ENCODE measurements at regions not wholly inside any gene's neighbourhood (a gene's known extent, or its start where the extent isn't known, plus 50 kb on each side); places are given as distances from the start of the nearest gene placed in this dataset.

DNA sequence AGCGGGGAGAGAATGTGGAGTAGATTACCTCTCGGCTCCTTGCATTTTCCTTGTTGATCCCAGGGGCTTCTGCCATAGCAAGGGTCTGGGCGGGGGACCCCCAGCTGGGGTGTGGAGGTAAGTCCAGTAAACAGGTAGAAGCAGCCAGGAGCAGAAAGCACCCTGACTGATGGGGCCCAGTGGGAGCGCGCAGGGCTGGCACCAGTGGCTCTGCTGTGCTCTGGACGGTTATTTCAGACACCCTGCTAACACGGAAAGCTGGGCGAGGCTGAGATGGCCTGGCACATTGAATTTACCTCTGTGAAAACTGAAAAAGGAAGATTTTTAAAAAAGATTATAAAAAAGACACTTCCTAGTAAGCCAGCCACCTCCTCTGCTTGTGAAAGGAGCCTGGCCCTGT lies 88.4 kb upstream of the CALM2 start:
- DNase-seq: no peak

DNA sequence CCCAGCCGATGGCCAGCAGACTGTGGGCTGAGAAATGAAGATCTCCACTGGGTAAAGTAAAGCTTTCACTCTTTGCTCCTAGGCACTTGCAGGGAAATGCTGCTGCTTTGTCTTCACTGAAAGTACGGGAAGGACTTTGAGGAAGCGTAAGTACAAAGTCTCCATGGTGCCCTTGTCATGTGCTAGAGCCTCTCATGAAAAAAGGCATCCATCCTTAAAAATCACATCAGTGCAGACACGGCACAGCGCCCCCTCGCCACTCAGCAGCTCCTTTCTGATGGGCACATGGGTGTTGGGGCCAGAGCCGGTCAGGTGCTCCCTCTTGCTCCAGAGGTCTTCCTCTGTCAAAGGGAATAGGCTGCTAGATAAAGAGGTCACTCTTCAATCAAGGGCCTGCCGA lies 87.8 kb upstream of the CALM2 start:
- no peak for DNase-seq

DNA sequence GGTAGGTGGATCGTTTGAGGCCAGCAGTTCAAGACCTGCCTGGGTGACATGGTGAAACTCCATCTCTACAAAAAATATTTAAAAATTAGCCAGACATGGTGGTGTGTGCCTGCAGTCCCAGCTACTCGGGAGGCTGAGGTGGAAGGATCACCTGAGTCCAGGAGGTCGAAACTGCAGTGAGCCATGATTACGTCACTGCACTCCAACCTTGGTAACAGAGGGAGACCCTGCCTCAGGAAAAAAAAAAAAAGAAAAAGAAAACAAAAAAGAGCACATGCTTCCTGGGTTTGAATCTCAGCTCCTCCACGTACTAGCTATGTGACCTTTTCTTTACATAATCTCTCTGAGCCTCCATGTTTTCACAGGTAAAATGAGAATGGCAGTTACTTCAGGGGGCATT lies 86.3 kb upstream of the CALM2 start:
- no peak for DNase-seq

DNA sequence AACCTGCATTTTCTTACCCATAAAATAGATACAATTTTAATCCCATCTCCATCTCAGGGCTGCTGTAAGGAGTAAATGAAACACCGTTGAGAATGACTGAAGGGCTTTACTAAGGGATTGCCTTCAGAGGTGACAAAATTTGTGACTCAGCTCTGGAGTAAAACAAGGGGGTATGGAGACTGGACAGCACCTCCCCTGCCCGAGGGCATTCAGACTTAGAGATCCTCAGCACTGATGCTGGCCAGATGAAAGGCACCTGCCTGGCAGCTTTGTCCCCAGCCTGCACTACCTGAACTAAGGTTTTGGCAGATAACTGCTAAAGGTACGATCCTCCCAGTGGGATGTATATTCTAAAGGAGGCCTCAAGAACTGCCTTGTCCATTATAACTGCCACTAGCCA lies 84.7 kb upstream of the CALM2 start:
- DNase-seq: no peak

DNA sequence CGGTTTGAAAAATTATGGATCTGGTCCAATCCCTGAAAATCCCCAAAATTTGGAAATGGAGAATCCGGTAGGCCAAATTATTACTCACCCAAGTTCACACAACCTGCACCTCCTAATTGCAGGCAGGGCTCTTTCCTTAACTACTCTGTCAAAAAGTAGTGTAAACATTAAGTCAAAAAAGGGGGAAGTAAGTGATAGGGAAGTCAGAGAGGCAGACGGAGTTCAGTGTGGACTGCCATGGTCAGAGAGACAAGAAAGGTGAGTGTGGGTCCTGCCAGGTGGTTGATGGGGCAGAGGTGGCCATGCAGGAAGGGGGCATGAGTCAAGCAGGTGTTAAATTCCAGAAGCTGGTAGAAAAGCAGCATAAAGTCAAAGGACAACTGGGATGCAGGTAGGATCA lies 83.5 kb upstream of the CALM2 start:
- no peak for DNase-seq

DNA sequence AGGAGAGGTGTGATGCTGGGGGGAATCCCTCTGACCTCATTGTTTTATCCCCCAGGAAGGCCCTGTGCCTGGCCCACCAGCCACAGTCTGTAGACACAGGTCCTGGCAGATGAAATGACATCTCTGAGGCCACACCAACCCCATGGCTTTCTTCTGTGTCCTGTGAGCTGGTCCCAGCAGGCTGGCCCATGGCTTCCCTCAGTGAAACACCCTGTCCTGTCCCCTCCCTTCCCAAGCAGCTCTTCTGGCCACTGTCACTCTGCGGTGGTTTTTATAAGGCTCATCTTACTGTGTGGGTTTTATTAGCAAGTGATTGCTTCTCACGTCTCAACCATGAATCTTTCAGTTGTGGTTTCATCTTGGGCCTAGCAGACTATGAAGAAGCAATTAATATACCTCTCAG lies 81.6 kb upstream of the CALM2 start:
- DNase-seq: no peak

DNA sequence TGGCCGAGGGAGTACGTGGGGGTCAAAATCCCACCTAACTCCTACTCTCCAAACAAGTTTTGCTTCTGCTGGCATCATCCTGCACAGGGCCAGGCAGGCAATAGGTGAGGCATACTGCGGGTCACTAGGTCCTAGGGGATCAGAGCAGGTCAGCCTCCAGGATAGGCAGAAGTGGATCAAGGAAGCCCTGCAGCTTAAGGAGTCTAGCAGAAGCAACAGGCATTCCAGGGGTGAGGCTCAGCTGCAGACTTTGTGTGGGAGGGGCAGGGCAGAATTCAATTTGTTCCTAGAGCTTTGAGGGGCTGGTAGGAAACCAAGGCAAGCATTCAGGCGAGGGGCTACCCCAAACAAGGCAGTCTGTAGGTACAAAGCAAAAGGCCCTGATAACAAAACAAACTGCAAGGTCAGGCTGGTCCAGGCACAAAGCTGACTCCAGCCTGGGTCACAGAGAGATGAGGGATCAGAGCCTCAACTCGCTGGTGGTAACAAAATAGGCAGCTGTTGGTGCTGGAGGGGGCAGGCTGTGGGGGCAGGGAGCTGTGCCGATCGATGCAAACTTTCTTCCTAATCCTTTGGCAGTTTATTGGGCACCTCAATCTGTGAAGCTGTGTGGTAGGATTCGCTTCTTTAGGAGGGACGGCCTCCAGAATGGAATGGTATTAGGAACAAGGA lies 80.2 kb upstream of the CALM2 start:
- no peak for DNase-seq

DNA sequence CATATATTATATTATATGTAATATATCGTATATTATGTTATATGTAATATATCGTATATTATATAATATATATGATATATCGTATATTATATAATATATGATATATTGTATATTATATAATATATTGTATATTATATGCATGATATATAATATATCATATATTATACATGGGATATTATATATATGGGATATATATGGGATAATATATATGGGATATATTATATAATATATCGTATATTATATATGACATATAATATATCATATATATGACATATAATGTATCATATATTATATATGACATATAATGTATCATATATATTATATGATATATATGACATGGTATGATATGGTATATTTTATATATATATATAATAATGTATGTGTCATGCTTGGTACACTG lies 79.5 kb upstream of the CALM2 start:
- no peak for DNase-seq

DNA sequence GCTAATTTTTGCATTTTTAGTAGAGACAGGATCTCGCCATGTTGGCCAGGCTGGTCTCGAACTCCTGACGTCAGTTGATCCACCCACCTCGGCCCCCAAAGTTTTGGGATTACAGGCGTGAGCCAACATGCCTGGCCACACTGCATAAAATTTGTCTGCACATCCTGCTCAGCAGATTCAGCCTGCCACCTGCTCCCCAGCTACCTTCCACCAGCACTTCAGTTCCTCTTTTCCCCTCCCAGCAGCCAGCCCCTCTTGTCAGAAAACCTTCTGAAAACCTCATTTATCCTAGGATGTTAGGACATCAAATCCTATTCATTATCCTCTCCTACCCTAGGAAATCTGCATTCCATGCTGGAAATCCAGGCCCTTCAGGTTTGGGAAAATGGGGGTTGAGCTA lies 78.2 kb upstream of the CALM2 start:
- DNase-seq: no peak

DNA sequence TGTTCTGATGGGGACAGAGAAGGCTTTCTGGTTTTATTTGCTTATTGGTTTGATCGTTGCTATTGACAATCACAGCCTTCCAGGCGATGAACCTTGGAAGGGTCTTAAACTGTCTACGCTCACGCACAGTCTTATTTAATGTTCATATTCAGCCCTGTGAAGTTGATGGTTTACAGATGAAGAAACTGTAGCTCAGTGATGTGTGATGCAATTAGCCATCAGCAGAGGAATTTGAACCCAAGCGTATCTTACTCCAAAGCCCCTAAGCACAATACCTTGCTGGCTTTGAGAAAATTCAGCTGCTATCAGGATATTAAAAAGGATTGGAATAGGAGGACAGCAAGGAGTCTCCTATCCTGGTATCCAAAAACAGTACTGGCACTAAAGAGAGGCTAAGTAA lies 77.1 kb upstream of the CALM2 start:
- no peak for DNase-seq

DNA sequence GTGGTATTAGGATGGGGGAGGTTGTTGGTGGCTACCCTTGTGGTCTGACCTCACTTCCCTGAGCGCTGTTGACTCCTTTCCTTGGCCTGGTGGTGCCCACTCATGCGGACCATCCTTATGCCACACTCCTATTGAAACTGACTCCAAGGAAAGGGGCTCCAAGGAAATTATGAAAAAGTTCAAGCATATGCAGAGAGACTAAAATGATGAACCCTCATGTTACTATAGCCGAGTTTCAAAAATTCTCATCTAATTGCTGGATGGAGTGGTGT lies 75.0 kb upstream of the CALM2 start:
- no peak for DNase-seq

DNA sequence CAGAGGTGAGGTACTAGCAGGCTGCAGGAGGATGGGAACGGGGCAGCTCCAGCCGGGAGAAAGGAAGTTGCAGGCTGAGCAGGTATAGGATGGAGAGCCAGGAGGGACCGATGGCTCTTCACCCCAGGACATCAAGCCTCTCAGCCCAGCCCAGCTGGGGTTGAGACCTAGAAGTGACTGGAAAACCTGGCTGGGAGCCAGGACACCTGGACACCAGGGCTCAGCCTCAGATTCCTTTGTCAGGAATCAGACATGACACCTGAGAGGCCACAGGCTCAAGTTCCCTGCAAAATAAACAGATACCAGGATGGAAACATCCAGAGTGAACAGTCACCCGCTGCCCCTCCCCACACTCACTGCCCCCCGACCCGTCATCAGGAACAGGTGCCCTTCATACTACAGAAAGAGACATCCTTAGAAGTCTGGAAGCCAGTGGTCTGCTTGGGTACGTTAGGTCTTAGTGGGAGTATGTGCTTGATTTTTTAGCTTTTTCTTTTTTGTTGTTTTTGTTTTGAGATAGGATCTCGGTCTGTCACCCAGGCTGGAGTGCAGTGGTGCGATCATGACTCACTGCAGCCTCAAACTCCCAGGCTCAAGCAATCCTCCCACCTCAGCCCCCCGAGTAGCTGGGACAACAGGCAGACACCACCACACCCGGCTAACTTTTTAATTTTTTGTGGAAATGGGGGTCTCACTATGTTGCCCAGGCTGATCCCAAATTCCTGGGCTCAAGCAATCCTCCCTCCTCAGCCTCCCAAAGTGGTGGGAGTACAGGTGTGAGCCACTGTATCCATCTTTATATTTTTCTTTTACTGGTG lies 74.5 kb upstream of the CALM2 start:
- DNase-seq: no peak

DNA sequence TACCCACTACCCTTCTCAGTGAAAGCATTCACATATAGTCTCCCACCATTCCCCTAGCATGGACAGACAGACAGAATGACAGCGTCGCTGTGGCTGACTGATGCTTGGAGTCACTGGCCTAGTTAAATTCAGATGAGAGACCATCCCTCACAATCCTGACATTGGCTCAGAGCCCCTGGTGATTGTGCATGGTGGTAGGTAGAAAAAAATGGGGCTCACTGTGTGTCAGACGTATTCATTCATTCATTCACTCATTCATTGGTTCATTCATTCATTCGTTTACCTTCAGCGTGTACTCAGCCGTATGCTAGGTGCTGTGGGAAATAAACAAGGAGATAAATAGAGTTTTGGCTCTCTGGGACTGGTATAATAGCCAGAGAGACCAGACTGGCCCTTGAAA lies 73.6 kb upstream of the CALM2 start:
- no peak for DNase-seq

DNA sequence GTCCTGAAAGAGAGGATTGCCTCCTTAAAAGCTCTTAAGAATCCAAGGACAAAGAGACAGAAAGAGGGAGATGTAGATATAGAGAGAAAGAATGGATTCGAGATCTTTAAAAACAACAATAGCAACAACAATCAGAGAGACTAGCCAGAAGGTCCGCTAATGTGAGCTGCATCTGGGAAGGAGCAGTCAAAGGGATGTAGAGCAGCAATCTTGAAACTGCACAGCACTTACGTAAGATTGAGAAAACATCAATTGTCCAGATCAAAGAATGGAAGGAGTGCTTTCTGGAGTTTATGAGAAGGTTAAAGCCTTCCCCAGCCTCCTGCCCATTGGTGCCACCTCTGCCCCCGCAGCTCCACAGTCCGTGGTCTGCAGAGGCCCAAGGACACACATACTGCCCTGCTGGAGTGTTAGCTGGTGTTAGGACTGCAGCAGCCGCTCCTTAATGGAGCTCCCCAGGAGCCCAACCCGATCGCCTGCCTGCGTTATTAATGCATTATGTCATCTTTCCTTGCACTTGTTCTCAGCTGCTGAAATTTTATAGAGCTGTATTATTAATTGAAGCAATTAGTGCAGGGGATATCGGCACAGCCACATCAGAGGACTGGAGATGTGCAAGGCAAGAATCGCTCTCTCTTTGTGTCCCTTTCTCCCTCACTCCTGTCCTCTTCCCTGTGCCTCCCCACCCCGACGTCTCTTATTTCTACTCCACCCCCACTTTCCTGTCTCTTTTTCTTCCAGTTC lies 73.0 kb upstream of the CALM2 start:
- DNase-seq: no peak

DNA sequence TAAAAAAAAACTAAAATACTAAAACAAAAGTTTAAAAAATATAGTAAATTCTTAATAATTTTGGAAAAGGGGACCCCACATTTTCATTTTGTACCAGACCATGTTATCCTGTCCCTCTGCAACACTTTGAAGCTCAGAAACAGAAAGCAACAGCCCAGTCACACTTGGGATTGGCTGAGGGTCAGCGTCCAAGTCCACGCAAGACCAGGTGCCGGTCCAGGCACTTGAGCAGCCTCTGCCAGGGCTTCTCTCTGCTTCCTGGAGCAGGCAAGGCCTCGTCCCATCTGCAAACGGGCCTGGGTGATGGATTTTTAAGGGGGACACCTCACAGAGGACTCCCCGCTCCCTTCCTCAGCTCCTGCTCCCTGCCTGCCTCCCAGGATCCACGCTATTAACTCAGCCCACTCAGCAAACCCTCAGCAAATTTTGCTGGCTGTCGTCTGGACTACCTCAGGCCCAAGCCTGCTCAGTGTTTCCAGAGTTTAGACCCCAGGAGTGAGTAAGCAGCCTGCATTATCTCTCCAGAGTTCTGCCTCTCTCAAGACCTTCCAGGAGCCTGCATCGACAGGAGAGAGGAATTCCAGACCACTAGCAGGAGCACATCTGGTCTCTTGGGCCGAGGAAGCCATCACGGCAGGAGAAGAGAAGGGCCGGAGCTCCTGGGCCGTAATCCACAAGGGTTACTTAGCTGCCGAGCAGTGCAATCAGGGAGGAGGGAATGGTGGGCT lies 67.4 kb upstream of the CALM2 start:
- DNase-seq: no peak

DNA sequence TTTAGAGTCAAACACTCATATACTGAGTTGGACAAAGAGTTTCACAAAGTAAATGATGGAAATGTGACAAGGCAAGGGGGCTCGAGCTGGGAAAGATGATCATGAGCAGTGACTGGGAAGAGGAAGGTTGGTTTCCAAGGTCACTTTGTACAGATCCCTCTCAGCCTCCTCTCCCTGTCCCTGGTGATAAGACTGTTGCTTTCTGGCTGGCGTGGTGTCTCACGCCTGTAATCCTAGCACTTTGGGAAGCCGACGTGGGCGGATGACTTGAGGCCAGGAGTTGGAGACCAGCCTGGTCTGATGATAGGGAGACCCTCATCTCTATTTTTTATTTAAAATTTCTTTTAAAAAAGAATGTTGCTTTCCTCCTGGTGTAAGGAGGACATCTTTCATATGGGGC lies 65.4 kb upstream of the CALM2 start:
- no peak for DNase-seq

DNA sequence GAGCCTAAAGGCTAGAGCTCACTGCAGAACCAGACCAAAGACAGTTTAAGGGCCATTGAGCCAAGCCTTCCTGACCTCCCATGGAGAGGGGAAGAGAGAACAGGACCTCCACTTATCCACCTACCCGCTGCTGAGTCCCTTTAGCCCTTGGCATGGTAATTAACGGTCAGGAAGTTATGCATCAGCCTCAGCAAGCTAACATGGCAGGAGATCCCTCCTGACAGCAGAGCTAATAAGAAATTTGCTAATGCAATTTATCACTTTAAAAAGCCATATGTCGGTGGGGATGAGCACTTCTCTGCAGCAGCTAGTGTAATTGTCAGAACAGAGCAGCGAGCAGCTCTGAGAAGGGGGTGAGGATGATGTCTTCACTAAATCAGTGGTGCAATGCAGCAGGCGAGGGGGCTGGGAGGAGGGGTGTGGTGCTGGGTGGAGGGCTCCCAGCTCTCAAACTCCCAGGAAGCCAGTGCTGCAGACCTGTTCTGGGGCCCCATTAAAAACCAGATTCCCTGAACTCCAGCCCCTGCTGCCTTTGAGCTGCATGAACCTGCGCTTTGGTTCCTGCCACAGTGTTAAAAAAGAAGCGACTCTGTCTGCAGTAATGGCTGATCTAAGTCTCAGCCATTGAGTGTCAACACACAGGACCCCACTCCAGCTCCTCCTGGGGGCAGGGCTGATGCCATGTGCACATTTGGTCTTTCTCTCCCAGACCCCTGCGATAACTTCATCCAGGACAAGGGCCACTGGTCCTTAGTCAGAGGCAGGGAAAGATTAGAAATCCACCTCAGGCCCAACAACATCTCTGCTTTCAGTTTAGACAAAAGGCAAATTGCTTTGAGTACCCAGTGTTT lies 63.0 kb upstream of the CALM2 start:
- no peak for DNase-seq

DNA sequence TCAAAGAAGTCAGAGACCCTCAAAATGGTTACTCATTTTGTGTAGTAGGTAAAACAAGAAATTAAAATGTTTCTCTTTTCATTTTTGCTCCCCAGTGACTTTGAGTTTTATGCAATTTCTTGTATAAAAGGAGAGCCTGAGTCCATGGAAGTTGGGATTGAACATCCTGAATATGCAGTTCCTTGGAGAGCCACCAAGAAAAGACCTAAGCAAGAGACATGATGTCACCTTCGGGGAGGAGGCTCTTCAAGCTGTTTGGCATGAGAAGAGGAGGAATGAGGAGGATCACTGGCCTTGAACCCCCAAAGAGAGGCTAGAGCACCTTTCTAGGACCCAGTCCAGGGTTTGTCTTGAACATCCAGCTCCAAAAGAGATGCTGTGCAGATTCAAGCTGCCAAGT lies 62.3 kb upstream of the CALM2 start:
- DNase-seq: no peak

DNA sequence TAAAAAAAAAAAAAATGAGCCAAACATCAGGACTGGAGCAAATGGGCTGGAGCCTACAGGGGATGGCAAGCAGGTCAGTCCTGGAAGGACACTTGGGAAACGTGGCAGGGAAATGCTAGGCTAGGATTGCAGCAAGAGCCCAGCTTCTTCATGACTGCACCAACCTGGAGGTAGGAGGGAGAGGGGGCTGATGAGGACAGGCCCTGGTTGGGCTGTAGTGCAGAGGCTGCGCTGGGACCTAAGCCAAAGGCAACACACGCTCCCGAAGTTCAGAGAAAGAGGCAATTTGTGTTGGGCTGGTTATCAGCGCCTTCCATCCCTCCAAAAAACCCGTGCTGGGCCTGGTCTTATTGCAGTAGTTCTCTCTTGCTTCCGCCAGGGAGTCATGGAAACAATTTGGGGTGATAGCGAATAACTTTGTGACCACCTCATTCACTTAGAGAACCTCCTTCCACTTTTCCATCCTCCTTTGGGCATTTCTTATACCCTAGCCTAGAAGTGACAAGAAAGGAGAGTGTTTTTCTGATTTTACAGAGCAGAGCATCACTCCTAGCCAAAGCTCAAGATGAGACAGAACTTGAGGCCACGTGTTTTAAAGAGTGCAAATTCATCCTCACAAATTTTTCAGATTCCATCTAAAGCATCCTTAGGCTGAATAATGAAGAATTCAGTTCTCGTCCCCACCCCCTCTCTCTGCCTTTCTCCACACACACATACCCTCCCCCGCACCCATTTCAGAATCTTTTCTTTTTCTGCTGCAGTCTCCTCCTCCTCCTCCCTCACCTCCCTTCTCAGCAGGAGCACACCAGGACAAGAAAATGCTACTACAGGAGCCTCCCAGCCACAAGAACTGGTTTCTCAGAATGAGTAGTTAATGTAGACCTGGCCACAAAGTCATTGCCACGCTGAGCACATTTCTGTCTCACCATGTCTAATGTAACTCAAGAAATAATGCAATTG lies 61.3 kb upstream of the CALM2 start:
- no peak for DNase-seq

DNA sequence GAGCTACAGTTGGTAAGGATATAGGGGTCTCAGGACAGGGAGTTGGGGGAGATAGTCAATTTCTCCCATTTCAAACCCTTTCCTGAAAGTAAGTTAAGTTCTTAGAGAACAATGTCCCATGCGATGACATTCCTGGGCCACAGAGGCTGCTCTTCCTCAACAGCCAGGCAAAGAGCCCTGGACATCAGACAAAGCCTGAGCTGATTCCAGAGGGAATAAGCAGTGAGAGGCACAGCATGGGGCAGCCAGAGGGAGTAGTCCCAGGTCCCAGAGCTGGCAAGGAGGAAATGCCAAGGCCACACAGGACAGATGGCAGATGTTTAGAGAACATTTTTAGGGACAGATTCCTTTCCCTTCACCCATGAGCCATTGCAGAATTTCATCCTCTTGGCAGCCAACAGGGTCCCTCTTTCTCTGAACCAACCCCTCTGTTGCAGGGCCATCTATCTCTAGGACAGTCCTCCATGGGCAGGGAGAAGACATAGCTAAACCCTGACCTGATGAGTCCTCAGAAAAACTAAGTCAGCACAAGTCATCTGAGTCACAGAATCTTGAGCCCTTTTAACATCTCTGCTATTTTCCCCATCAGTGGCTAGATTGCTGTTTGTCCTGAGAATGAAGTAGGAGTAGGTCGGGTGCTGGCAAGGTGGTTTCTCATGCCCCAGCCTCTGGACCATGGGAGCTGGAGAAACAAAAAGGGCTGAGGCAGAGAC lies 60.3 kb upstream of the CALM2 start:
- no peak for DNase-seq

DNA sequence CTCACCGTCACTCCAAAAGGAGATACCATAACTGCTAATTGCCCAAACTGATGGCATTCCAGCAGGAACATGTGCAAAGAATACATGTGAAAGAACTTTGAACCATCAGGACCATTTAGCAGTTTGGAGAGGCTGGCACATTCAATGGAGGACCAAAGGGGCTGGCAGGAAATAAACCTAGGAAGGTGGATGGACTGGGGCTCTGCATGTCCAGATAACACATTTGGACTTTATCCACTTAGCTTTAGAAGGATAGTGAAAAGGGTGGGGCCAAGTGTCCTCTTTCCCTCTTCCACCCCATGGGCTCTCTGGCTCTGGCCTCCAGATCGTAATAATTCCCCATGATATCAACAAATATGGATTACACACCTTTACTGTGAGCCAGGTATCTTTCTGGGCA lies 58.8 kb upstream of the CALM2 start:
- no peak for DNase-seq
